Erythroblast (primary cell): ENCODE measurements at regions not wholly inside any gene's neighbourhood (a gene's known extent, or its start where the extent isn't known, plus 50 kb on each side); places are given as distances from the start of the nearest gene placed in this dataset.

Source experiments
- DNase-seq, 2 experiments: peaks; one replicate each; lab custom pipeline; 2025; lab: John Stamatoyannopoulos, UW
- GATA1 ChIP-seq: IDR thresholded peaks from 2 replicates; pipeline ENCODE4 v1.6.1; 2011; ENCODE audit warnings: low read depth, mild to moderate bottlenecking, control low read depth, low read length, moderate library complexity
- POLR2A ChIP-seq: IDR thresholded peaks from 2 replicates; pipeline ENCODE4 v1.6.1; 2011; ENCODE audit warnings: mild to moderate bottlenecking, low read length

DNA sequence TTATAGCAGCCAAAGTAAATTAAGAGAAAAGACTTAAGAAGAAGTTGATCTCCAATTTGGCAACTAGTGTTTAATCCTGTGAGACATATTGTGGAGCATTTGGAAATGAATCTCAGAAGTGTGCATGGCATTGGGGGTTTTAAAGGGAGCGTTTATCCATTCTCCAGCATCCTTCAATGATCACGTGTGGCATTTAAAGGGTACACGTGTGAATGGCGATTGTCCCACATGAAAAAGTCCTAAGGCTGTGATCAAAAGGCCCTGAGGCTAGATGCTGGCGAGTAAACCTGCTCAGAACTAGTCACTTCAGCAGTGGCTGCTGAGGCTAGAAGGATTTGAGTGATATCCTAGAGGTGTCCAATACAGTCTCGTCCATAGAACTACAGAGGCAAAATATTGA, 315.6 kb upstream of the CDH9 start:
- no peak for DNase-seq
- TF ChIP-seq GATA1, result no peak
- no peak for TF ChIP-seq POLR2A

DNA sequence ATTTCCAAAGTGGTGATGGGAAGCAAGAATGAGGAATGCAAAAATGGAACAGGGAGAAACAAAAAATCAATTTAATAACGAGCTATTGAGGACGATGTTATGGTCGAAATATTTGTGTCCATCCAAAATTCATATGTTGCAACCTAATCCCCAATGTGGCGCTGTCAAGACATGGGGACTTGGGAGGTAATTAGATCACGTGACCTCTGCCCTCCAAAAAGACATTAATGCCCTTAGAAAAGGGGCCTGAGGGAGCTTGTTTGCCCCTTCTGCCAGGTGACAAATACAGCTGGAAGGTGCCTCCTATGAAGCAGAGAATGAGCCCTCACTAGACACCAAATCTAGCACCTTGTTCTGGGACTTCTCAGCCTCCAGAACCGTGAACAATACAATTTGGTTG, 315.2 kb upstream of the CDH9 start:
- DNase-seq, result no peak
- TF ChIP-seq POLR2A, result no peak
- no peak for TF ChIP-seq GATA1

DNA sequence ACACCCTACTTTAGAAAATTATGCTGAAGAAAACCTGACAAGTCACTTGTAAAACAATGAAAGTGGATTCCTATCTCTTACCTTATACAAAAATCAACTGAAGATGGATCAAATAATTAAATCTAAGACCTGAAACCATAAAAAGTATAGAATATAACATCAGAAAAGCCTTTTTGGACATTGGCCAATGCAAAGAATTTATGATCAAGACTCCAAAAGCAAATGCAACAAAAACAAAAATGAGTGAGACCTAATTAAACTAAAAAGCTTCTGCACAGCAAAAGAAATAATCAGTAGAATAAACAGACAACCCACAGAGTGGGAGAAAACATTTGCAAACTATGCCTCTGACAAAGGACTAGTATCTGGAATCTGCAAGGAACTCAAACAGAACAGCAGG, 303.0 kb upstream of the CDH9 start:
- TF ChIP-seq POLR2A (no peak), GATA1 (no peak)
- no peak for DNase-seq

DNA sequence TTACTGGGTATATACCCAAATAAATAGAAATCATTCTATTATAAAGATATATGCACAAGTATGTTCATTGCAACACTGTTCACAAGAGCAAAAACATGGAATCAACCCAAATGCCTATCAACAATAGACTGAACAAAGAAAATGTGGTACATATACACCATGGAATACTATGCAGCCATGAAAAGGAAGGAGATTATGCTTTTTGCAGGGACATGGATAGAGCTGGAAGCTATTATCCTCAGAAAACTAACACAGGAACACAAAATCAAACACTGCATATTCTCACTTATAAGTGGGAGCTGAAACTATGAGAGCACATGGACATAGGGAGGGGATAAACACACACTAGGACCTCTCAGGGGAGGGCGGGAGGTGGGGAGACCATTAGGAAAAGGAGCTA, 298.4 kb upstream of the CDH9 start:
- no peak for TF ChIP-seq POLR2A
- TF ChIP-seq GATA1, result no peak
- no peak for DNase-seq

DNA sequence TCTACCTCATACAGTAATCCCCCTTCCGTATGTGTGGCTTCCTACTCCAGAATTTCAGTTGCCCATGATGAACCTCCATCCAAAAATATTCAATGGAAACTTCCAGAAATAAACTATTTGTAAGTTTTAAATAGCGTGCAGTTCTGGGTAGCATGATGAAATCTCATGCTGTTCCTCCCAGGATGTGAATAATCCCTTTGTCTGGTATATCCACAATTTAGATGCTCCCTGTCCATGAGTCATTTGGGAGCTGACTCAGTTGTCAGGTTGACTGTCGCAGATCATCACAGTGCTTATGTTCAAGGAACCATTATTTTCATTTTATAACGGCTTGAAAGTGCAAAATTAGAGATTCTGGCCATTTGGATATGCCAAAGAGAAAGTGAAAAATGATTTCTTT, 290.1 kb upstream of the CDH9 start:
- DNase-seq, result no peak
- TF ChIP-seq POLR2A, result no peak
- no peak for TF ChIP-seq GATA1

DNA sequence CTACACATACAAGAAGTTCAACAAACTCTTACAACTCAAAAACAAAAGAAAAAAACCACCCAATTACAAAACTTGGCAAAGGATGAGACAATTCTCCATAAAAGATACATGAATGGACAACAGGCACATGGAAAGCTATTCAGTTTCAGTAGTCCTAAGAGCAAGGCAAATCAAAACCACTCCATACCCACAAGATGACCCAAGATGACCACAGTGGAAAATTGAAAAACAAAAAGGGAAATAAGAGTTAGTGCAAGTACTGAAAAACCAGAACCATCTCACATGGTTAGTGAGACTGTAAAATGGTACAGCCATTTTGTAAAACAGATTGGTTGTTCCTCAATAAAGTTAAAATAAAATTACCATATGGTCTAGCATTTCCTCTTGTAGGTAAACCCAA, 287.1 kb upstream of the CDH9 start:
- no peak for DNase-seq
- no peak for TF ChIP-seq POLR2A

DNA sequence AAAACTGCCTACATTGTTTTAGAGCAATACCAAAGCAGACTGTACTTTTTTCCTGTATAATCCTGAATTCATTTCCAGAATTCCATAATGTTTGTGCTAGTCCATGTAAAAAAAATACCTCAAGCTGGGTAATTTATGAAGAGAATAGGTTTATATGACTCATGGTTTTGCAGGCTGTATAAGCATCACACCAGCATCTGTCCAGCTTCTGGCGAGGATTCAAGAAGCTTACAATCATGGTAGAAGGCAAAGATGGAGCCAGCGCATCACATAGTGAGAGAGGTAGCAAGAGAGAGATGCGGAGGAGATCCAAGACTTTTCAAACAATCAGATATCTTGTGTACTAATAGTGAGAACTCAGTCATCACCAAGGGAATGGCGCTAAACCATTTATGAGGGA, 280.3 kb upstream of the CDH9 start:
- DNase-seq, result no peak
- TF ChIP-seq GATA1 (no peak), POLR2A (no peak)

DNA sequence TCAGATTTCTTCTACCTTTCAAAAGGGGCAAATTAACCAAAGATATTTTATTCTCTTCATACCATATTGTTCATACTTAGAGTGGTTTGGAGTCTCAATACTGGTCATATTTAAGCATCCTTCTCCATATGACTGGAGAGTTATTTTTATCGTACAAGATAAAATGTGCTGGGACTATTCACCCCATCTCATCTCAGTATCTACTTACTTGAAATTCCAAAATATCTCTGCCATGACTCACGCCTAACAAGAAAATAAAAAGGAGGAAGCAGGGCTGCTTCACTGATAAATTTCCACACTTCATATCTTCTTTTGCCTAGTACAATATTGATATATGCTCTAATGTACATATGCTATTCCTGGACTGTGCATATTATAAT, 277.9 kb upstream of the CDH9 start:
- TF ChIP-seq POLR2A, result no peak
- TF ChIP-seq GATA1, result no peak
- no peak for DNase-seq

DNA sequence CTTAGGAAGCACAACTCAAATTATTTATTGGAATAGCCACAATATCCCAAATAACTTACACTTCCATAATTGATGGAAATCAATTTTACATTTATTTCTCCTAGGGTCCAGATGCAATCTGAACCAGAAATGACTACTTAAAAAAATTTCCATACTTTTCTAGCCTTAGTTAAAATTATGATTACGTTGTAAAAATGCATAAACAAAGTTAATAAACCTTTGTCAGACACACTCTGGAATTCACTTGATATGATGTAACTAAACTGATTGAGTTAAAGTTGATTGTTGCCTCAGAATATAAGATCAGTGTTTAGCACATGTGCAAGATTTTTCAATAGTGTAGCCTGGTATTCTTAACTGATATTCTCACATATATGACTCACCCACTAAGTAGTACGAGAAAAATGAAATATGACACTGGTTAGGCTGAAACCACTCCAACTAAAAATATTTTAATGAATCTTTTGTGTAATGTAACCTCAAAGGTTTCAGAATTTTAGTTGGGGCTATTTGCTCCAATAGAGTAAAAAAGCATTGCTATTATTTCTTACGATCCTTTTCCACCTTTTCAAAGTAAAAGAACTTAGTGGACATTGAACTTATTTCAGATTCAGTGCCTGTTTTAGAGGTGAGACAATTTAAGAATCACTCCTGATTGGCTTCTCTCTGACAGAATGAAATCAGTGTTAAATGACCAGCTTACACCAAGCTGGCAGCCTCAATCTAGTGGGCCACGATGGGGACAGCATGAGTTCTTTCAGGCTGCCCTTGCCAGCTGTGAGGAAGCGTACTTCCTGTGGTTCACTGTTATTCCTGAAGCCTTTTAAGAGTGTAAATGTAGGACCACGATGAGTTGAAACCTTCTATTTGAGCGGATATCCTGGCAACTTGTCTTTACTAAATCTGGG, 277.2 kb upstream of the CDH9 start:
- TF ChIP-seq POLR2A (no peak), GATA1 (no peak)

DNA sequence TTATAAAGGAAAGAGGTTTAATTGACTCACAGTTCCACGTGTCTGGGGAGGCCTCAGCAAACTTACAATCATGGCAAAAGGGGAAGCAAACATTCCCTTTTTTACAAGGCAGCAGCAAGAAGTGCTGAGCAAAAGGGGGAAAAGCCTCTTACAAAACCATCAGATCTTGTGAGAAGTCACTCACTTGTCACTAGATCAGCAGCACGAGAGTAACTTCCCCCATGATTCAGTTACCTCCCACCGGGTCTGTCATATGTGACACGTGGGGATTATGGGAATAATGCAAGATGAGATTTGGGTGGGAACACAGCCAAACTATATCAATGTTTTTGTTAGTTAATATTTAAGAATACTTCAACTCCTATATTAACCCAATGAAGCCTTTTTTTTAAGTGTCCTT, 275.2 kb upstream of the CDH9 start:
- DNase-seq, result no peak
- no peak for TF ChIP-seq GATA1
- TF ChIP-seq POLR2A, result no peak

More for the DNA sequence above, 277.2 kb upstream of the CDH9 start:
- DNase-seq, result no peak

DNA sequence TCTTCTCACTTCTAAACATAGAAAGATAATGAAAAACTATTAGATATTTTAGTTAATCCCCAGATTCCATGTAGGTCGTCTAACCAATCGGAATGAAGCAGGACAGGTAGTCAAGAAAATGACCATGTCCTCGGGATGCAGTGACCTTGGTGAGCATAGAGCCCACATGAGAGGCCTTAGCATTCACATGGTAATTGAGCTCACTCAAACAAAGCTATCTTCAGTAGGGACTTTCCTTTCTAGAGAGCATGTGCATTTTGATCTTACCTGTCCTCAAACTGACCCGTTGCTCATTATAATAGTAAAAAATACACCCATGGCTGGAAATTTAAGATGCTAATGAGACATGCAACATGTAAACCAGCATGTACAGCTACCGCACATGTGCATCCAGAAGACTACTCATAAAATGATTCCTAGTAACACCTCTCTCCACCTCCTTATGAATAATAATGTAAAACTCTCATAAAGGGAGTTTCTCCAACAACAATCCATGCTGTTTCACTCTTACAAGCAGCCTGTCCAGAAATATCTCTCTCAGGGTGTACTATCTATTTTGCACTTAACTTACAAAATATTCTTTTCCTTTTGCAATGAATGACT, 274.0 kb upstream of the CDH9 start:
- DNase-seq, result no peak
- TF ChIP-seq GATA1 (no peak), POLR2A (no peak)

DNA sequence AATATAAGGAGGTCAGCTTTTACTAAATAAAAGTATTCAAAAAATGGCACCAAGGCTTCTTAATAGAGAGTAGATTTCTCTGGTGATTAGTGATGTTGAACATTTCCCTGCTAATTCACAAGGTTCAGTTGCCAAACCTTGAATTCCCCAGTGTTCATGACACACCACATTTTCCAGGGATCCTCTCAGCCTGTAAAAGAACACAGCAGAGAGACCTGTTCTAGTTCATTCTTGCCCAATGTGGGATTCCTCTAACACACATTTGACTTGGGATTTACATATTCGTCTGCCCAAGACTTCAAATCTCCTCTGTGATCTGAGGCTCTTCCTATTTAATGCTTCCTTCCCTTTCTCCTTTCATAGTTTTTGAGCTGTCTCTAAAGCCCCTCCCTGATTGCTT, 273.2 kb upstream of the CDH9 start:
- TF ChIP-seq GATA1, result no peak
- no peak for TF ChIP-seq POLR2A
- DNase-seq, result no peak

DNA sequence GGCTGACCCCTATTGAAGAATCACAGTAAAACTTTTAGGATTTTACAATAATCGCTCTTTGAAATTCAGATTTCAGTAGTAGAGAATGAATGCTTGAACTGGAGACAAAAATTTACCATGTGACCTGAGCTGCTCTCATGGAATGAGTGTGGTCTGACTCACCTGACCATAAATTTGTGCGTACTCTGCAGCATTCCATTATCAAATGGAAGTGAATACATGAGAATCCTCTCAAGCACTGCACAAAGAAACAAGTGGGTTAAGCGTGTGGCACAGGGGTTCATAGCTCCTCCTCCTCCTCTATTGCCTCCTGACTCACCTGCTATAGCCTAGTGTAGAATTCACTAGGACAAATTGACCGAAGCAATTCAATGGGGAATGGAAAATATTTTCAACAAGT, 269.8 kb upstream of the CDH9 start:
- no peak for DNase-seq

DNA sequence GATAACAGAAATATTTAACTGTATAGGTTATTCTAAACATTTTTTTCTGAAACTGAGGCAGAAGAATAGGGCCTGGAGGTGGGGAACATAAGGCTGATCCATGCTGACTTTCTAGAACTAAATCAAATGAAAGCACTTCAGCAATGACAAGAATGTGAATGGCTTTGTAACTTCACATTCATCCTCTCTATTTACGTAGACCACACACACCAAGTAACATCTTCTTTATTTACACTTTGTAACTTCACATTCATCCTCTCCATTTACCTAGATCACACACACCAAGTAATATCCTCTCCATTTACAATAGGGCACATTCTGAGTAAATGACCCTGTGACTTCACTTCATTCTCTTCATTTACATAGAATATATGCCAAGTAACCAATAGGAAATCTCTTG, 251.8 kb upstream of the CDH9 start:
- no peak for DNase-seq
- TF ChIP-seq GATA1 (no peak), POLR2A (no peak)

More for the DNA sequence above, 269.8 kb upstream of the CDH9 start:
- TF ChIP-seq GATA1, result no peak
- no peak for TF ChIP-seq POLR2A

DNA sequence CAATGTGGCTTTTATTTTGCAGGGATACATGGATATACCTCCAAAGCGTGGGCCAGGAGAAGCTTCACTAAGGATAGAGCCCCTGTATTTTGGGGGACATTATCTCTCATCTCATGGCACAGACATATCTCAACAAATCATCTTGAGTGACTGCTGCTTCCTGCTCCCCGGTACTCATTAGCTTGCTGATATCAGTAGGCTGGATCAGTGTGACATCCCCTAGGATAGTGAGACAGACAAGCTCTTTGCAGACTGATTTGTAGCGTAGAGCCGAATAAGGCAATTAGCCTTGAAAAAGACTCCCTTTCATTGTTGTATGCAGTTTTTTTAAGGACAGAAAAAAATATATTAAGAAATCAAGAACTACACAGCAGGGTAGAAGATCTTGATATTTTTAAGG, 237.7 kb upstream of the CDH9 start:
- DNase-seq, result no peak
- TF ChIP-seq POLR2A (no peak), GATA1 (no peak)
